HepG2 (cell line): ENCODE measurements at regions not wholly inside any gene's neighbourhood (a gene's known extent, or its start where the extent isn't known, plus 50 kb on each side); places are given as distances from the start of the nearest gene placed in this dataset.

Experiments
- ATAC-seq: fragments of 200-7000 bp; cut with Tn5 transposase; 3 replicates; pipeline ENCODE4 v1.9.1; 2020; ENCODE audit warnings: mild to moderate bottlenecking, moderate library complexity
- BruUV-seq: library from RNA; stranded (reverse); fragments of 400-500 nt; replicated peaks from 2 replicates; lab custom pipeline; 2021; lab: Mats Ljungman, UMichigan
- CTCF ChIA-PET: fragments of 300-600 bp; formaldehyde crosslinking; extraction: SDS; loops from one replicate; lab custom pipeline; 2021; ENCODE audit warnings: low total read pairs, inconsistent platforms, low intra/inter-chr PET ratio; lab: Yijun Ruan, JAX
- POLR2A ChIA-PET: fragments of 350-600 bp; sonication (Branson Sonifier 250); formaldehyde crosslinking; loops from one replicate; lab custom pipeline; 2020; ENCODE audit warnings: antibody characterized with exemption, inconsistent platforms; lab: Yijun Ruan, JAX
- DNase-seq: peaks from one replicate; pipeline ENCODE4 v3.0.0-alpha.2; 2015; ENCODE audit warnings: low spot score
- FAIRE-seq: peaks from 3 replicates; lab custom pipeline; 2011; peaks lifted over from hg19 to GRCh38; lab: Jason Lieb, UNC
- H2AFZ ChIP-seq: one replicate; pipeline ENCODE4 v1.6.1; 2011; ENCODE audit warnings: low read length, inconsistent platforms
- H3K27ac ChIP-seq: fragments of 300-600 bp; 3 replicates; pipeline ENCODE4 v1.8.0; 2011; ENCODE audit warnings: mixed run types, mild to moderate bottlenecking, mixed read lengths, low read length, inconsistent platforms; ENCODE audit not compliant: insufficient read depth; ENCODE audit errors: extremely low read length
- H3K27me3 ChIP-seq, 2 experiments: fragments of 200-600 bp in 1 of 2; 2 replicates in 1 of 2; 3 replicates in 1 of 2; pipeline versions ENCODE4 v1.6.0 to v1.8.0; 2011; ENCODE audit warnings: low read length in 2 of 2, mild to moderate bottlenecking in 2 of 2, moderate library complexity in 2 of 2, inconsistent platforms in 1 of 2; ENCODE audit not compliant: insufficient read depth in 2 of 2, control insufficient read depth in 1 of 2
- H3K36me3 ChIP-seq, 2 experiments: fragments of 200-600 bp in 1 of 2; replicated peaks in 1 of 2; 2 replicates in 1 of 2; 3 replicates in 1 of 2; pipeline versions ENCODE4 v1.5.1 to v1.8.0; 2011; ENCODE audit warnings: low read length in 2 of 2, inconsistent platforms in 1 of 2; ENCODE audit not compliant: insufficient read depth in 2 of 2, control insufficient read depth in 1 of 2
- H3K4me1 ChIP-seq: 2 replicates; pipeline ENCODE4 v1.5.1; 2012; ENCODE audit warnings: low read length, inconsistent platforms; ENCODE audit not compliant: insufficient read depth
- H3K4me2 ChIP-seq: 2 replicates; pipeline ENCODE4 v1.6.0; 2011; ENCODE audit warnings: low read depth, low read length, inconsistent platforms
- H3K4me3 ChIP-seq, 3 experiments: fragments of 200-600 bp in 1 of 3; sonication (generic), shearing (Covaris generic) in 1 of 3; replicated peaks in 1 of 3; 2 replicates each; pipeline ENCODE4 v1.5.1; 2011 to 2016; ENCODE audit warnings: low read length in 3 of 3, inconsistent platforms in 2 of 3, low read depth in 2 of 3, mild to moderate bottlenecking in 2 of 3, control low read depth in 1 of 3, mixed read lengths in 1 of 3; ENCODE audit not compliant: insufficient read depth in 1 of 3
- H3K79me2 ChIP-seq: one replicate; pipeline ENCODE4 v1.6.1; 2011; ENCODE audit warnings: low read length, inconsistent platforms; ENCODE audit not compliant: insufficient read depth
- H3K9ac ChIP-seq: 2 replicates; pipeline ENCODE4 v1.6.0; 2011; ENCODE audit warnings: mild to moderate bottlenecking, low read depth, low read length, inconsistent platforms; ENCODE audit not compliant: insufficient read depth
- H3K9me3 ChIP-seq: 2 replicates; pipeline ENCODE4 v1.5.1; 2012; ENCODE audit warnings: mild to moderate bottlenecking, low read length
- H4K20me1 ChIP-seq: 2 replicates; pipeline ENCODE4 v1.6.0; 2011; ENCODE audit warnings: inconsistent platforms, mild to moderate bottlenecking, low read length, moderate library complexity; ENCODE audit not compliant: insufficient read depth
- ARNT2 ChIP-seq: sonication (generic); formaldehyde crosslinking; IDR thresholded peaks from 2 replicates; pipeline ENCODE4 v1.8.0; 2022; ENCODE audit warnings: mild to moderate bottlenecking, low read depth, missing genetic modification reagents, moderate library complexity
- ESRRA ChIP-seq: sonication (generic); formaldehyde crosslinking; IDR thresholded peaks from 2 replicates; pipeline ENCODE4 v1.5.1; 2020; ENCODE audit warnings: mild to moderate bottlenecking, low read depth, missing genetic modification reagents
- KAT8 ChIP-seq: IDR thresholded peaks from 2 replicates; pipeline ENCODE4 v1.6.1; 2016; ENCODE audit warnings: missing genetic modification reagents, missing compliant biosample characterization
- KLF9 ChIP-seq: IDR thresholded peaks from 2 replicates; pipeline ENCODE4 v1.6.1; 2016; ENCODE audit warnings: low read depth
- MAFG ChIP-seq: sonication (generic); formaldehyde crosslinking; IDR thresholded peaks from 2 replicates; pipeline ENCODE4 v1.5.1; 2020; ENCODE audit warnings: mild to moderate bottlenecking, missing genetic modification reagents
- NFATC3 ChIP-seq: sonication (generic); formaldehyde crosslinking; IDR thresholded peaks from 2 replicates; pipeline ENCODE4 v1.5.1; 2020; ENCODE audit warnings: mild to moderate bottlenecking, missing genetic modification reagents
- NFYB ChIP-seq: sonication (generic); formaldehyde crosslinking; IDR thresholded peaks from 2 replicates; pipeline ENCODE4 v1.4.0; 2020; ENCODE audit warnings: missing genetic modification reagents
- TEAD2 ChIP-seq: sonication (generic); formaldehyde crosslinking; IDR thresholded peaks from 2 replicates; pipeline ENCODE4 v1.9.0; 2021; ENCODE audit warnings: missing genetic modification reagents
- TMF1 ChIP-seq: sonication (generic); formaldehyde crosslinking; IDR thresholded peaks from 2 replicates; pipeline ENCODE4 v1.8.1; 2022; ENCODE audit warnings: low read depth, missing genetic modification reagents
- TOPORS ChIP-seq: sonication (generic); formaldehyde crosslinking; IDR thresholded peaks from 2 replicates; pipeline ENCODE4 v1.8.0; 2023; ENCODE audit warnings: mild to moderate bottlenecking, missing genetic modification reagents
- ZNF230 ChIP-seq: sonication (generic); formaldehyde crosslinking; IDR thresholded peaks from 2 replicates; pipeline ENCODE4 v1.4.0; 2020; ENCODE audit warnings: mild to moderate bottlenecking, missing genetic modification reagents
- ZNF24 ChIP-seq: fragments of 450-650 bp; IDR thresholded peaks from 2 replicates; pipeline ENCODE4 v1.6.1; 2017; ENCODE audit warnings: antibody characterized with exemption, mild to moderate bottlenecking
- WGBS: methylation state at CpG from one replicate; pipeline ENCODE4 v1.1.6; 2017; ENCODE audit warnings: low lambda C conversion rate; 5-methylcytosine and 5-hydroxymethylcytosine counted together
- in situ Hi-C: cut with HindIII; loops from 2 replicates; pipeline ENCODE4 v1.10.0; 2017; ENCODE audit warnings: low pct_unique_long_range_greater_than_20kb; ENCODE audit not compliant: extremely low pct_ligation_motif_present
- intact Hi-C: fragments of 100-400 bp; cut with micrococcal nuclease; formaldehyde crosslinking; loops from one replicate; pipeline ENCODE4 v1.10.0; 2022; ENCODE audit not compliant: unreplicated experiment
- TF ChIP-seq, protein P1 (sequence below): sonication (generic); formaldehyde crosslinking; conservative IDR thresholded peaks from 2 replicates; pipeline ENCODE4 v1.4.0; 2020; ENCODE audit warnings: missing genetic modification reagents
- TF ChIP-seq, protein P2 (sequence below): sonication (generic); formaldehyde crosslinking; IDR thresholded peaks from 2 replicates; pipeline ENCODE4 v1.5.0; 2020; ENCODE audit warnings: missing genetic modification reagents
- TF ChIP-seq, protein P3 (sequence below): sonication (generic); formaldehyde crosslinking; IDR thresholded peaks from 2 replicates; pipeline ENCODE4; 2020; ENCODE audit warnings: missing genetic modification reagents, mild to moderate bottlenecking, borderline replicate concordance
- TF ChIP-seq, protein P4 (sequence below): IDR thresholded peaks from 2 replicates; pipeline ENCODE4 v1.6.1; 2012; ENCODE audit warnings: low read length, improper control_type of control experiment
- TF ChIP-seq, protein P5 (sequence below): sonication (generic); formaldehyde crosslinking; IDR thresholded peaks from 2 replicates; pipeline ENCODE4 v1.5.0; 2020; ENCODE audit warnings: mild to moderate bottlenecking, missing genetic modification reagents, borderline replicate concordance

DNA sequence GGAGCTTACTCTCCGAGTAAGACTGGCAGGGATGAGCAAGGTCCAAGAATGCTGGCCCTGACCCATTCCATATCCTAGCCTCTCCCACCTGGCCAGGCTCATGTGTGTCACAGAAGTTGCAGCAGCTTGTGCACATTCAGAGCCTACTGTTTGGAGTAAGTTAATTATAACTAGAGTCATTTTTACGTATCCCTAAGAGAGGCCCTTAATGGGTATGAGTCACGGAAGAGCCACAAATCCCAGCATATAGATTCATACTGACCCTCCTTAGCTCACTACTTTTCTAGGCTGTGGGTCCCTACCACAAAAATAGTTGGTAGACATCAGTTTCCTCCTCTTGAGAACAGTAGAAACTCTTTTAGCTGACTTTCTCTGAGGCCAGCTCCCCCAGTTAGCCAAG lies 118.3 kb upstream of the FRG1 start:
- intact Hi-C loops, result no loop called here
- Histone ChIP-seq H3K9me3 (no peaks in the 10 kb centered on the region), H3K27ac (no peak overlapping the region), H3K27me3 (no peaks in the 10 kb centered on the region), H3K4me3 (no peak overlapping the region), H3K4me1 (no peaks in the 10 kb centered on the region), H3K36me3 (no peaks in the 10 kb centered on the region), H3K4me2 (no peak overlapping the region), H4K20me1 (no peaks in the 10 kb centered on the region), H3K9ac (no peak overlapping the region), H3K79me2 (no peaks in the 10 kb centered on the region), H2AFZ (no peak overlapping the region)
- TF ChIP-seq, protein P1, sequence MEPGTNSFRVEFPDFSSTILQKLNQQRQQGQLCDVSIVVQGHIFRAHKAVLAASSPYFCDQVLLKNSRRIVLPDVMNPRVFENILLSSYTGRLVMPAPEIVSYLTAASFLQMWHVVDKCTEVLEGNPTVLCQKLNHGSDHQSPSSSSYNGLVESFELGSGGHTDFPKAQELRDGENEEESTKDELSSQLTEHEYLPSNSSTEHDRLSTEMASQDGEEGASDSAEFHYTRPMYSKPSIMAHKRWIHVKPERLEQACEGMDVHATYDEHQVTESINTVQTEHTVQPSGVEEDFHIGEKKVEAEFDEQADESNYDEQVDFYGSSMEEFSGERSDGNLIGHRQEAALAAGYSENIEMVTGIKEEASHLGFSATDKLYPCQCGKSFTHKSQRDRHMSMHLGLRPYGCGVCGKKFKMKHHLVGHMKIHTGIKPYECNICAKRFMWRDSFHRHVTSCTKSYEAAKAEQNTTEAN, result no peak
- TF ChIP-seq, protein P2, sequence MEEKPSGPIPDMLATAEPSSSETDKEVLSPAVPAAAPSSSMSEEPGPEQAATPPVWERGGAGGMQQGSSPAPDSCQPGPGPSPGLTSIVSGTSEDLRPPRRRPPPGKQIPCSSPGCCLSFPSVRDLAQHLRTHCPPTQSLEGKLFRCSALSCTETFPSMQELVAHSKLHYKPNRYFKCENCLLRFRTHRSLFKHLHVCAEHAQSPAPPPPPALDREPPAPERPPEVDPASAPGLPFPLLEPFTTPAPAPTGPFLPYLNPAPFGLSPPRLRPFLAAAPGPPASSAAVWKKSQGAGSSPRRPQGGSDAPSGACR, result no peak
- TF ChIP-seq TMF1 (CRISPR knock-in tag) (no peak), KLF9 (CRISPR knock-in tag) (no peak), TOPORS (CRISPR knock-in tag) (no peak), ARNT2 (CRISPR knock-in tag) (no peak), ESRRA (CRISPR knock-in tag) (no peak), NFYB (CRISPR knock-in tag) (no peak), KAT8 (CRISPR knock-in tag) (no peak), ZNF24 (no peak), MAFG (CRISPR knock-in tag) (no peak), NFATC3 (CRISPR knock-in tag) (no peak), TEAD2 (CRISPR knock-in tag) (no peak), ZNF230 (CRISPR knock-in tag) (no peak)
- TF ChIP-seq, protein P3, sequence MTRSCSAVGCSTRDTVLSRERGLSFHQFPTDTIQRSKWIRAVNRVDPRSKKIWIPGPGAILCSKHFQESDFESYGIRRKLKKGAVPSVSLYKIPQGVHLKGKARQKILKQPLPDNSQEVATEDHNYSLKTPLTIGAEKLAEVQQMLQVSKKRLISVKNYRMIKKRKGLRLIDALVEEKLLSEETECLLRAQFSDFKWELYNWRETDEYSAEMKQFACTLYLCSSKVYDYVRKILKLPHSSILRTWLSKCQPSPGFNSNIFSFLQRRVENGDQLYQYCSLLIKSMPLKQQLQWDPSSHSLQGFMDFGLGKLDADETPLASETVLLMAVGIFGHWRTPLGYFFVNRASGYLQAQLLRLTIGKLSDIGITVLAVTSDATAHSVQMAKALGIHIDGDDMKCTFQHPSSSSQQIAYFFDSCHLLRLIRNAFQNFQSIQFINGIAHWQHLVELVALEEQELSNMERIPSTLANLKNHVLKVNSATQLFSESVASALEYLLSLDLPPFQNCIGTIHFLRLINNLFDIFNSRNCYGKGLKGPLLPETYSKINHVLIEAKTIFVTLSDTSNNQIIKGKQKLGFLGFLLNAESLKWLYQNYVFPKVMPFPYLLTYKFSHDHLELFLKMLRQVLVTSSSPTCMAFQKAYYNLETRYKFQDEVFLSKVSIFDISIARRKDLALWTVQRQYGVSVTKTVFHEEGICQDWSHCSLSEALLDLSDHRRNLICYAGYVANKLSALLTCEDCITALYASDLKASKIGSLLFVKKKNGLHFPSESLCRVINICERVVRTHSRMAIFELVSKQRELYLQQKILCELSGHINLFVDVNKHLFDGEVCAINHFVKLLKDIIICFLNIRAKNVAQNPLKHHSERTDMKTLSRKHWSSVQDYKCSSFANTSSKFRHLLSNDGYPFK (CRISPR knock-in tag), result no peak
- TF ChIP-seq, protein P4, sequence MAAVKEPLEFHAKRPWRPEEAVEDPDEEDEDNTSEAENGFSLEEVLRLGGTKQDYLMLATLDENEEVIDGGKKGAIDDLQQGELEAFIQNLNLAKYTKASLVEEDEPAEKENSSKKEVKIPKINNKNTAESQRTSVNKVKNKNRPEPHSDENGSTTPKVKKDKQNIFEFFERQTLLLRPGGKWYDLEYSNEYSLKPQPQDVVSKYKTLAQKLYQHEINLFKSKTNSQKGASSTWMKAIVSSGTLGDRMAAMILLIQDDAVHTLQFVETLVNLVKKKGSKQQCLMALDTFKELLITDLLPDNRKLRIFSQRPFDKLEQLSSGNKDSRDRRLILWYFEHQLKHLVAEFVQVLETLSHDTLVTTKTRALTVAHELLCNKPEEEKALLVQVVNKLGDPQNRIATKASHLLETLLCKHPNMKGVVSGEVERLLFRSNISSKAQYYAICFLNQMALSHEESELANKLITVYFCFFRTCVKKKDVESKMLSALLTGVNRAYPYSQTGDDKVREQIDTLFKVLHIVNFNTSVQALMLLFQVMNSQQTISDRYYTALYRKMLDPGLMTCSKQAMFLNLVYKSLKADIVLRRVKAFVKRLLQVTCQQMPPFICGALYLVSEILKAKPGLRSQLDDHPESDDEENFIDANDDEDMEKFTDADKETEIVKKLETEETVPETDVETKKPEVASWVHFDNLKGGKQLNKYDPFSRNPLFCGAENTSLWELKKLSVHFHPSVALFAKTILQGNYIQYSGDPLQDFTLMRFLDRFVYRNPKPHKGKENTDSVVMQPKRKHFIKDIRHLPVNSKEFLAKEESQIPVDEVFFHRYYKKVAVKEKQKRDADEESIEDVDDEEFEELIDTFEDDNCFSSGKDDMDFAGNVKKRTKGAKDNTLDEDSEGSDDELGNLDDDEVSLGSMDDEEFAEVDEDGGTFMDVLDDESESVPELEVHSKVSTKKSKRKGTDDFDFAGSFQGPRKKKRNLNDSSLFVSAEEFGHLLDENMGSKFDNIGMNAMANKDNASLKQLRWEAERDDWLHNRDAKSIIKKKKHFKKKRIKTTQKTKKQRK, result no peak
- TF ChIP-seq, protein P5, sequence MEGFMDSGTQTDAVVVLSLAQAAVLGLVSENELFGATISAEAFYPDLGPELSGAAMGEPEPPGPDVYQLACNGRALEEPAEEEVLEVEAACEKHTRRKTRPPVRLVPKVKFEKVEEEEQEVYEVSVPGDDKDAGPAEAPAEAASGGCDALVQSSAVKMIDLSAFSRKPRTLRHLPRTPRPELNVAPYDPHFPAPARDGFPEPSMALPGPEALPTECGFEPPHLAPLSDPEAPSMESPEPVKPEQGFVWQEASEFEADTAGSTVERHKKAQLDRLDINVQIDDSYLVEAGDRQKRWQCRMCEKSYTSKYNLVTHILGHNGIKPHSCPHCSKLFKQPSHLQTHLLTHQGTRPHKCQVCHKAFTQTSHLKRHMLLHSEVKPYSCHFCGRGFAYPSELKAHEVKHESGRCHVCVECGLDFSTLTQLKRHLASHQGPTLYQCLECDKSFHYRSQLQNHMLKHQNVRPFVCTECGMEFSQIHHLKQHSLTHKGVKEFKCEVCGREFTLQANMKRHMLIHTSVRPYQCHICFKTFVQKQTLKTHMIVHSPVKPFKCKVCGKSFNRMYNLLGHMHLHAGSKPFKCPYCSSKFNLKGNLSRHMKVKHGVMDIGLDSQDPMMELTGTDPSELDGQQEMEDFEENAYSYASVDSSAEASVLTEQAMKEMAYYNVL (CRISPR knock-in tag), result no peak
- FAIRE-seq (no peak), DNase-seq (no peak), ATAC-seq (no peak)
- BruUV-seq, result no TSS peak
- 0% methylated on average over 3 of the region's 3 CpGs for WGBS
- in situ Hi-C loops, result no loop called here
- POLR2A ChIA-PET, result no interaction called here
- CTCF ChIA-PET, result no interaction called here
